GM23338 (cell line): ENCODE measurements at regions not wholly inside any gene's neighbourhood (a gene's known extent, or its start where the extent isn't known, plus 50 kb on each side); places are given as distances from the start of the nearest gene placed in this dataset.

Experiments
- ATAC-seq: fragments of 200-7000 bp; cut with Tn5 transposase; 3 replicates; pipeline ENCODE4 v1.9.1; 2020
- DNase-seq: peaks from one replicate; pipeline ENCODE4 v3.0.0-alpha.2; 2015; ENCODE audit warnings: low spot score
- H2AFZ ChIP-seq: fragments of 200-600 bp; sonication (generic); 2 replicates; pipeline ENCODE4 v1.8.0; 2016; ENCODE audit warnings: antibody characterized with exemption, mild to moderate bottlenecking, moderate library complexity
- H3F3A ChIP-seq: fragments of 200-600 bp; sonication (generic); replicated peaks from 2 replicates; pipeline ENCODE4 v1.8.0; 2017; ENCODE audit warnings: antibody characterized with exemption, mixed run types, low read depth
- H3K27ac ChIP-seq: fragments of 200-600 bp; sonication (generic); 2 replicates; pipeline ENCODE4 v1.6.1; 2016; ENCODE audit warnings: low read depth
- H3K27me3 ChIP-seq: fragments of 200-600 bp; sonication (generic); 2 replicates; pipeline ENCODE4 v1.8.0; 2016; ENCODE audit warnings: mild to moderate bottlenecking, mixed run types, moderate library complexity; ENCODE audit not compliant: insufficient read depth
- H3K36me3 ChIP-seq: fragments of 200-600 bp; sonication (generic); 2 replicates; pipeline ENCODE4 v1.8.0; 2016; ENCODE audit warnings: mild to moderate bottlenecking; ENCODE audit not compliant: insufficient read depth
- H3K4me1 ChIP-seq: fragments of 200-600 bp; sonication (generic); 2 replicates; pipeline ENCODE4 v1.8.0; 2016; ENCODE audit warnings: mild to moderate bottlenecking, moderate library complexity; ENCODE audit not compliant: insufficient read depth
- H3K4me2 ChIP-seq: fragments of 200-600 bp; sonication (generic); 2 replicates; pipeline ENCODE4 v1.7.1; 2017; ENCODE audit warnings: mixed run types
- H3K4me3 ChIP-seq: fragments of 200-600 bp; sonication (generic); 2 replicates; pipeline ENCODE4 v1.6.1; 2016; ENCODE audit warnings: mixed run types
- H3K79me2 ChIP-seq: fragments of 200-600 bp; sonication (generic); replicated peaks from 2 replicates; pipeline ENCODE4 v1.8.0; 2017; ENCODE audit warnings: mild to moderate bottlenecking; ENCODE audit not compliant: insufficient read depth
- H3K9me2 ChIP-seq: fragments of 200-600 bp; sonication (generic); 2 replicates; pipeline ENCODE4 v1.8.0; 2017; ENCODE audit not compliant: insufficient read depth
- H4K20me1 ChIP-seq: fragments of 200-600 bp; sonication (generic); replicated peaks from 2 replicates; pipeline ENCODE4 v1.8.0; 2017; ENCODE audit warnings: mild to moderate bottlenecking; ENCODE audit not compliant: insufficient read depth
- H3K27ac Mint-ChIP-seq: 2 replicates; pipeline ENCODE4 v1.8.0; 2020; ENCODE audit warnings: inconsistent platforms, mild to moderate bottlenecking, moderate library complexity, mixed read lengths
- H3K27me3 Mint-ChIP-seq: 3 replicates; pipeline ENCODE4 v1.8.0; 2022; ENCODE audit warnings: low read depth, mild to moderate bottlenecking, moderate library complexity, mixed read lengths, inconsistent platforms; ENCODE audit not compliant: insufficient read depth, poor library complexity
- H3K36me3 Mint-ChIP-seq: 3 replicates; pipeline ENCODE4 v1.8.0; 2021; ENCODE audit warnings: low read depth, mild to moderate bottlenecking, inconsistent platforms, moderate library complexity, mixed read lengths
- H3K4me1 Mint-ChIP-seq: 3 replicates; pipeline ENCODE4 v1.8.0; 2020; ENCODE audit warnings: mild to moderate bottlenecking, inconsistent platforms, mixed read lengths
- H3K4me3 Mint-ChIP-seq: 3 replicates; pipeline ENCODE4 v1.8.0; 2021; ENCODE audit warnings: moderate library complexity, mild to moderate bottlenecking, inconsistent platforms, mixed read lengths
- H3K9me3 Mint-ChIP-seq: 3 replicates; pipeline ENCODE4 v1.8.0; 2020; ENCODE audit warnings: moderate library complexity, mild to moderate bottlenecking, inconsistent platforms, mixed read lengths
- CREB1 ChIP-seq: fragments of 250-450 bp; sonication (Bioruptor Pico); IDR thresholded peaks from 2 replicates; pipeline ENCODE4 v1.5.0; 2020; ENCODE audit warnings: low read depth, mild to moderate bottlenecking, moderate library complexity
- CTCF ChIP-seq, 2 experiments: fragments of 200-600 bp in 1 of 2; sonication (generic) in 1 of 2; conservative IDR thresholded peaks; 2 replicates each; pipeline versions ENCODE4 v1.5.1 to v1.6.1; 2016 to 2017; ENCODE audit warnings: antibody characterized with exemption in 2 of 2, low read depth in 2 of 2, mild to moderate bottlenecking in 2 of 2, moderate library complexity in 1 of 2
- ETS1 ChIP-seq: IDR thresholded peaks from 2 replicates; pipeline ENCODE4 v1.6.1; 2016; ENCODE audit warnings: antibody characterized with exemption
- EZH2 ChIP-seq: fragments of 200-600 bp; sonication (generic); IDR thresholded peaks from one replicate; pipeline ENCODE4 v1.8.0; 2017; ENCODE audit warnings: antibody characterized with exemption, mild to moderate bottlenecking, low read depth; ENCODE audit not compliant: unreplicated experiment
- EZH2phosphoT487 ChIP-seq: fragments of 200-600 bp; sonication (generic); IDR thresholded peaks from one replicate; pipeline ENCODE4 v1.8.1; 2018; ENCODE audit warnings: antibody characterized with exemption; ENCODE audit not compliant: unreplicated experiment
- JUNB ChIP-seq: IDR thresholded peaks from one replicate; pipeline ENCODE4 v1.6.1; 2016; ENCODE audit warnings: antibody characterized with exemption; ENCODE audit not compliant: unreplicated experiment
- NANOG ChIP-seq: IDR thresholded peaks from 2 replicates; pipeline ENCODE4 v1.6.1; 2016; ENCODE audit warnings: antibody characterized with exemption, borderline replicate concordance
- POLR2AphosphoS5 ChIP-seq: IDR thresholded peaks from 2 replicates; pipeline ENCODE4 v1.6.1; 2016; ENCODE audit warnings: antibody characterized with exemption, low read depth
- STAT1 ChIP-seq: IDR thresholded peaks from one replicate; pipeline ENCODE4 v1.6.1; 2016; ENCODE audit warnings: antibody characterized with exemption; ENCODE audit not compliant: unreplicated experiment
- ZNF114 ChIP-seq: fragments of 250-450 bp; sonication (Bioruptor Pico); IDR thresholded peaks from 2 replicates; pipeline ENCODE4 v1.5.0; 2020; ENCODE audit warnings: mild to moderate bottlenecking, moderate library complexity
- ZNF331 ChIP-seq: fragments of 250-450 bp; sonication (Bioruptor Pico); IDR thresholded peaks from 2 replicates; pipeline ENCODE4 v1.5.0; 2020; ENCODE audit warnings: low read depth, mild to moderate bottlenecking, moderate library complexity
- TF ChIP-seq, protein P1 (sequence below): fragments of 250-450 bp; sonication (Bioruptor Pico); IDR thresholded peaks from 2 replicates; pipeline ENCODE4 v1.5.0; 2020; ENCODE audit warnings: mild to moderate bottlenecking, moderate library complexity
- TF ChIP-seq, protein P2 (sequence below): IDR thresholded peaks from one replicate; pipeline ENCODE4 v1.6.1; 2018; ENCODE audit warnings: antibody characterized with exemption; ENCODE audit not compliant: unreplicated experiment

DNA sequence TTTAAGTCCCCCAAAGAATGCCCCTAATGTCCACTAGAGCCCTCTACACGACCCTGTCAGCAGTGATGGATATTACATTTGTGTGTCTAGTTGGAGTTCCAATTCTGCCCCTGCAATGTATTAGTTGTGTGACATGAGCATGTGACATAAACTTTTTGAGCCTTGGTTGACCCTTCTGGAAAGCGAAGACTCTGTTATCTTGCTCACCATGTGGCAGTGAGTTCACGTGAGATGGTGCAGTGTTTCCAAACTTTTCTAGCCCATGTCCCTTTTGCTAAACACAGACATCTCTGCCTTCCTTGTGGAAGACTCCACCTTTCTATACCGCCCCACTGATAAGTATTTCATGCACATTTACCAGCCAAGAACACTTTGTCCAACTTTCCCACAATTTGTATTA is 87.0 kb upstream of the BOD1 start:
- DNase-seq (no peak), ATAC-seq (no peak)
- no peaks in the 10 kb centered on the region for H3K9me2 ChIP-seq
- Mint-ChIP-seq H3K36me3 (no peaks in the 10 kb centered on the region), H3K27me3 (peaks cover 4% of the 10 kb centered on the region), H3K4me3 (no peak overlapping the region), H3K27ac (no peak overlapping the region), H3K9me3 (no peaks in the 10 kb centered on the region), H3K4me1 (peaks cover 17% of the 10 kb centered on the region)
- no peak overlapping the region for H3K27ac ChIP-seq
- H2AFZ ChIP-seq: no peak overlapping the region
- no peaks in the 10 kb centered on the region for H3K79me2 ChIP-seq
- no peaks in the 10 kb centered on the region for H3K36me3 ChIP-seq
- no peak overlapping the region for H3K4me3 ChIP-seq
- no peaks in the 10 kb centered on the region for H4K20me1 ChIP-seq
- H3F3A ChIP-seq: 0 out of 2 replicates have a peak, but pooled peaks cover 4% of the 10 kb centered on the region
- TF ChIP-seq EZH2: no peak
- TF ChIP-seq CREB1: no peak
- no peak for TF ChIP-seq NANOG
- TF ChIP-seq ETS1: no peak
- no peak for TF ChIP-seq STAT1
- no peak for TF ChIP-seq ZNF114 (CRISPR knock-in tag)
- TF ChIP-seq CTCF (conservative IDR thresholded peaks at IDR 0.05; ENCODE audit: low read depth in 2 of 2): no peak
- TF ChIP-seq POLR2AphosphoS5: no peak
- no peak for TF ChIP-seq ZNF331 (CRISPR knock-in tag)
- TF ChIP-seq JUNB: no peak
- TF ChIP-seq, protein P1, sequence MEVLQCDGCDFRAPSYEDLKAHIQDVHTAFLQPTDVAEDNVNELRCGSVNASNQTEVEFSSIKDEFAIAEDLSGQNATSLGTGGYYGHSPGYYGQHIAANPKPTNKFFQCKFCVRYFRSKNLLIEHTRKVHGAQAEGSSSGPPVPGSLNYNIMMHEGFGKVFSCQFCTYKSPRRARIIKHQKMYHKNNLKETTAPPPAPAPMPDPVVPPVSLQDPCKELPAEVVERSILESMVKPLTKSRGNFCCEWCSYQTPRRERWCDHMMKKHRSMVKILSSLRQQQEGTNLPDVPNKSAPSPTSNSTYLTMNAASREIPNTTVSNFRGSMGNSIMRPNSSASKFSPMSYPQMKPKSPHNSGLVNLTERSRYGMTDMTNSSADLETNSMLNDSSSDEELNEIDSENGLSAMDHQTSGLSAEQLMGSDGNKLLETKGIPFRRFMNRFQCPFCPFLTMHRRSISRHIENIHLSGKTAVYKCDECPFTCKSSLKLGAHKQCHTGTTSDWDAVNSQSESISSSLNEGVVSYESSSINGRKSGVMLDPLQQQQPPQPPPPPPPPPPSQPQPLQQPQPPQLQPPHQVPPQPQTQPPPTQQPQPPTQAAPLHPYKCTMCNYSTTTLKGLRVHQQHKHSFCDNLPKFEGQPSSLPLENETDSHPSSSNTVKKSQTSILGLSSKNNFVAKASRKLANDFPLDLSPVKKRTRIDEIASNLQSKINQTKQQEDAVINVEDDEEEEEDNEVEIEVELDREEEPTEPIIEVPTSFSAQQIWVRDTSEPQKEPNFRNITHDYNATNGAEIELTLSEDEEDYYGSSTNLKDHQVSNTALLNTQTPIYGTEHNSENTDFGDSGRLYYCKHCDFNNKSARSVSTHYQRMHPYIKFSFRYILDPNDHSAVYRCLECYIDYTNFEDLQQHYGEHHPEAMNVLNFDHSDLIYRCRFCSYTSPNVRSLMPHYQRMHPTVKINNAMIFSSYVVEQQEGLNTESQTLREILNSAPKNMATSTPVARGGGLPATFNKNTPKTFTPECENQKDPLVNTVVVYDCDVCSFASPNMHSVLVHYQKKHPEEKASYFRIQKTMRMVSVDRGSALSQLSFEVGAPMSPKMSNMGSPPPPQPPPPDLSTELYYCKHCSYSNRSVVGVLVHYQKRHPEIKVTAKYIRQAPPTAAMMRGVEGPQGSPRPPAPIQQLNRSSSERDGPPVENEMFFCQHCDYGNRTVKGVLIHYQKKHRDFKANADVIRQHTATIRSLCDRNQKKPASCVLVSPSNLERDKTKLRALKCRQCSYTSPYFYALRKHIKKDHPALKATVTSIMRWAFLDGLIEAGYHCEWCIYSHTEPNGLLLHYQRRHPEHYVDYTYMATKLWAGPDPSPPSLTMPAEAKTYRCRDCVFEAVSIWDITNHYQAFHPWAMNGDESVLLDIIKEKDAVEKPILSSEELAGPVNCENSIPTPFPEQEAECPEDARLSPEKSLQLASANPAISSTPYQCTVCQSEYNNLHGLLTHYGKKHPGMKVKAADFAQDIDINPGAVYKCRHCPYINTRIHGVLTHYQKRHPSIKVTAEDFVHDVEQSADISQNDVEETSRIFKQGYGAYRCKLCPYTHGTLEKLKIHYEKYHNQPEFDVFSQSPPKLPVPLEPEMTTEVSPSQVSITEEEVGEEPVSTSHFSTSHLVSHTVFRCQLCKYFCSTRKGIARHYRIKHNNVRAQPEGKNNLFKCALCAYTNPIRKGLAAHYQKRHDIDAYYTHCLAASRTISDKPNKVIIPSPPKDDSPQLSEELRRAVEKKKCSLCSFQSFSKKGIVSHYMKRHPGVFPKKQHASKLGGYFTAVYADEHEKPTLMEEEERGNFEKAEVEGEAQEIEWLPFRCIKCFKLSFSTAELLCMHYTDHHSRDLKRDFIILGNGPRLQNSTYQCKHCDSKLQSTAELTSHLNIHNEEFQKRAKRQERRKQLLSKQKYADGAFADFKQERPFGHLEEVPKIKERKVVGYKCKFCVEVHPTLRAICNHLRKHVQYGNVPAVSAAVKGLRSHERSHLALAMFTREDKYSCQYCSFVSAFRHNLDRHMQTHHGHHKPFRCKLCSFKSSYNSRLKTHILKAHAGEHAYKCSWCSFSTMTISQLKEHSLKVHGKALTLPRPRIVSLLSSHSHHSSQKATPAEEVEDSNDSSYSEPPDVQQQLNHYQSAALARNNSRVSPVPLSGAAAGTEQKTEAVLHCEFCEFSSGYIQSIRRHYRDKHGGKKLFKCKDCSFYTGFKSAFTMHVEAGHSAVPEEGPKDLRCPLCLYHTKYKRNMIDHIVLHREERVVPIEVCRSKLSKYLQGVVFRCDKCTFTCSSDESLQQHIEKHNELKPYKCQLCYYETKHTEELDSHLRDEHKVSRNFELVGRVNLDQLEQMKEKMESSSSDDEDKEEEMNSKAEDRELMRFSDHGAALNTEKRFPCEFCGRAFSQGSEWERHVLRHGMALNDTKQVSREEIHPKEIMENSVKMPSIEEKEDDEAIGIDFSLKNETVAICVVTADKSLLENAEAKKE (CRISPR knock-in tag): no peak
- TF ChIP-seq, protein P2, sequence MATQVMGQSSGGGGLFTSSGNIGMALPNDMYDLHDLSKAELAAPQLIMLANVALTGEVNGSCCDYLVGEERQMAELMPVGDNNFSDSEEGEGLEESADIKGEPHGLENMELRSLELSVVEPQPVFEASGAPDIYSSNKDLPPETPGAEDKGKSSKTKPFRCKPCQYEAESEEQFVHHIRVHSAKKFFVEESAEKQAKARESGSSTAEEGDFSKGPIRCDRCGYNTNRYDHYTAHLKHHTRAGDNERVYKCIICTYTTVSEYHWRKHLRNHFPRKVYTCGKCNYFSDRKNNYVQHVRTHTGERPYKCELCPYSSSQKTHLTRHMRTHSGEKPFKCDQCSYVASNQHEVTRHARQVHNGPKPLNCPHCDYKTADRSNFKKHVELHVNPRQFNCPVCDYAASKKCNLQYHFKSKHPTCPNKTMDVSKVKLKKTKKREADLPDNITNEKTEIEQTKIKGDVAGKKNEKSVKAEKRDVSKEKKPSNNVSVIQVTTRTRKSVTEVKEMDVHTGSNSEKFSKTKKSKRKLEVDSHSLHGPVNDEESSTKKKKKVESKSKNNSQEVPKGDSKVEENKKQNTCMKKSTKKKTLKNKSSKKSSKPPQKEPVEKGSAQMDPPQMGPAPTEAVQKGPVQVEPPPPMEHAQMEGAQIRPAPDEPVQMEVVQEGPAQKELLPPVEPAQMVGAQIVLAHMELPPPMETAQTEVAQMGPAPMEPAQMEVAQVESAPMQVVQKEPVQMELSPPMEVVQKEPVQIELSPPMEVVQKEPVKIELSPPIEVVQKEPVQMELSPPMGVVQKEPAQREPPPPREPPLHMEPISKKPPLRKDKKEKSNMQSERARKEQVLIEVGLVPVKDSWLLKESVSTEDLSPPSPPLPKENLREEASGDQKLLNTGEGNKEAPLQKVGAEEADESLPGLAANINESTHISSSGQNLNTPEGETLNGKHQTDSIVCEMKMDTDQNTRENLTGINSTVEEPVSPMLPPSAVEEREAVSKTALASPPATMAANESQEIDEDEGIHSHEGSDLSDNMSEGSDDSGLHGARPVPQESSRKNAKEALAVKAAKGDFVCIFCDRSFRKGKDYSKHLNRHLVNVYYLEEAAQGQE: no peak
- TF ChIP-seq EZH2phosphoT487: no peak
- H3K4me1 ChIP-seq: peaks cover 3% of the 10 kb centered on the region; the same call in 1 of the 2 replicates
- H3K4me2 ChIP-seq: no peak overlapping the region
- no peaks in the 10 kb centered on the region for H3K27me3 ChIP-seq
